RWPE1 (cell line): ENCODE measurements at regions not wholly inside any gene's neighbourhood (a gene's known extent, or its start where the extent isn't known, plus 50 kb on each side); places are given as distances from the start of the nearest gene placed in this dataset.

Source experiments
- CTCF ChIA-PET: fragments of 350-600 bp; sonication (Branson Sonifier 250); formaldehyde crosslinking; extraction: SDS; loops from one replicate; lab custom pipeline; 2021; lab: Yijun Ruan, JAX
- POLR2A ChIA-PET: fragments of 400-600 bp; formaldehyde crosslinking; extraction: SDS; loops from one replicate; lab custom pipeline; 2020; ENCODE audit warnings: antibody characterized with exemption; ENCODE audit not compliant: low non-redundant PET; lab: Yijun Ruan, JAX
- DNase-seq: peaks from one replicate; pipeline ENCODE4 v3.0.0; 2012; ENCODE audit warnings: low spot score
- H3K27ac ChIP-seq: fragments of 450-650 bp; 2 replicates; pipeline ENCODE4 v1.5.1; 2017
- CTCF ChIP-seq: fragments of 450-650 bp; conservative IDR thresholded peaks from 2 replicates; pipeline ENCODE4 v1.5.1; 2017; ENCODE audit warnings: low read depth, mild to moderate bottlenecking

GRCh38 chr6:44500074-44500473, 112.6 kb downstream of the CDC5L start:
- no peak overlapping the region for H3K27ac ChIP-seq
- DNase-seq, result no peak
- CTCF ChIA-PET, result no interaction called here
- POLR2A ChIA-PET, result no interaction called here
- no peak for TF ChIP-seq CTCF

GRCh38 chr6:44503471-44503870, 116.0 kb downstream of the CDC5L start:
- H3K27ac ChIP-seq, result no peak overlapping the region
- no peak for TF ChIP-seq CTCF
- POLR2A ChIA-PET, result no interaction called here
- DNase-seq, result no peak
- CTCF ChIA-PET, result interaction anchor here (0.6 kb wide), 1 partner anchor 56 kb away, joined by 4 read pairs; no protein-coding TSS in a partner anchor

- CTCF ChIA-PET, result no interaction called here
- TF ChIP-seq CTCF, result no peak
- POLR2A ChIA-PET, result no interaction called here
- no peak overlapping the region for H3K27ac ChIP-seq
- DNase-seq, result no peak
These were observed 116.8 kb downstream of the CDC5L start for GRCh38 chr6:44504301-44504791.

GRCh38 chr6:44505751-44506150, 118.2 kb downstream of the CDC5L start:
- ChIA-PET POLR2A (no interaction called here), CTCF (no interaction called here)
- TF ChIP-seq CTCF, result no peak
- no peak overlapping the region for H3K27ac ChIP-seq
- DNase-seq, result no peak

GRCh38 chr6:44507014-44507413, 119.5 kb downstream of the CDC5L start:
- POLR2A ChIA-PET, result no interaction called here
- TF ChIP-seq CTCF, result no peak
- CTCF ChIA-PET, result no interaction called here
- H3K27ac ChIP-seq, result no peak overlapping the region
- DNase-seq, result no peak

GRCh38 chr6:44508646-44509045, 121.1 kb downstream of the CDC5L start:
- no peak overlapping the region for H3K27ac ChIP-seq
- no peak for TF ChIP-seq CTCF
- POLR2A ChIA-PET, result no interaction called here
- CTCF ChIA-PET, result interaction anchor here (0.6 to 0.8 kb wide), 2 partner anchors 39 to 963 kb away, joined by 3 to 4 read pairs; no protein-coding TSS in a partner anchor
- DNase-seq, result no peak
